Choroid plexus epithelial cell (primary cell): ENCODE measurements at regions not wholly inside any gene's neighbourhood (a gene's known extent, or its start where the extent isn't known, plus 50 kb on each side); places are given as distances from the start of the nearest gene placed in this dataset.

Source experiments
- DNase-seq: peaks from one replicate; pipeline ENCODE4 v3.0.0-alpha.2; 2010; ENCODE audit warnings: low read depth
- H3K4me3 ChIP-seq: 2 replicates; pipeline ENCODE4 v1.5.1; 2011; ENCODE audit warnings: low read depth, mild to moderate bottlenecking, control low read depth, low read length, moderate library complexity
- CTCF ChIP-seq: conservative IDR thresholded peaks from 2 replicates; pipeline ENCODE4 v1.5.1; 2011; ENCODE audit warnings: low read depth, mild to moderate bottlenecking, control low read depth, inconsistent platforms, low read length, moderate library complexity

GRCh38 chr1:228969953-228970800 is 234.9 kb downstream of the RHOU start:
- DNase-seq: no peak
- TF ChIP-seq CTCF: no peak
- no peak overlapping the region for H3K4me3 ChIP-seq

- DNase-seq: no peak
- TF ChIP-seq CTCF: no peak
- no peak overlapping the region for H3K4me3 ChIP-seq
These were observed 237.3 kb downstream of the RHOU start for GRCh38 chr1:228972576-228972975.

GRCh38 chr1:228974273-228974672 is 239.0 kb downstream of the RHOU start:
- H3K4me3 ChIP-seq: no peak overlapping the region
- no peak for DNase-seq
- TF ChIP-seq CTCF: no peak

- no peak for DNase-seq
- TF ChIP-seq CTCF: no peak
- H3K4me3 ChIP-seq: no peak overlapping the region
These were observed 240.1 kb downstream of the RHOU start for GRCh38 chr1:228975238-228975907.

- no peak for TF ChIP-seq CTCF
- DNase-seq: no peak
- no peak overlapping the region for H3K4me3 ChIP-seq
These were observed 241.0 kb downstream of the RHOU start for GRCh38 chr1:228976316-228976715.

GRCh38 chr1:228977307-228977706 is 242.0 kb downstream of the RHOU start:
- H3K4me3 ChIP-seq: no peak overlapping the region
- no peak for DNase-seq
- no peak for TF ChIP-seq CTCF
